GM21390 (cell line): ENCODE measurements at regions not wholly inside any gene's neighbourhood (a gene's known extent, or its start where the extent isn't known, plus 50 kb on each side); places are given as distances from the start of the nearest gene placed in this dataset.

ENCODE experiments used
- ATAC-seq: cut with Tn5 transposase; IDR thresholded peaks from one replicate; pipeline ENCODE4 v1.9.1; 2021; ENCODE audit not compliant: unreplicated experiment

- no peak for ATAC-seq
These were observed 59.1 kb upstream of the PPP2R2D start for GRCh38 chr10:131841661-131842139.

GRCh38 chr10:131842351-131843088 lies 58.3 kb upstream of the PPP2R2D start:
- ATAC-seq, result no peak

- no peak for ATAC-seq
These were observed 57.7 kb upstream of the PPP2R2D start for GRCh38 chr10:131843089-131843595.

- ATAC-seq, result no peak
These were observed 56.9 kb upstream of the PPP2R2D start for GRCh38 chr10:131843881-131844284.

- no peak for ATAC-seq
These were observed 56.2 kb upstream of the PPP2R2D start for GRCh38 chr10:131844529-131845084.

- ATAC-seq, result no peak
These were observed 55.1 kb upstream of the PPP2R2D start for GRCh38 chr10:131845505-131846239.

- ATAC-seq, result no peak
These were observed 54.3 kb upstream of the PPP2R2D start for GRCh38 chr10:131846240-131847101.

GRCh38 chr10:131847241-131847783 lies 53.5 kb upstream of the PPP2R2D start:
- ATAC-seq, result no peak

- no peak for ATAC-seq
These were observed 52.5 kb upstream of the PPP2R2D start for GRCh38 chr10:131848296-131848695.

- no peak for ATAC-seq
These were observed 51.8 kb upstream of the PPP2R2D start for GRCh38 chr10:131848741-131849590.

GRCh38 chr10:131849591-131850382 lies 51.0 kb upstream of the PPP2R2D start:
- ATAC-seq, result no peak

GRCh38 chr10:131850383-131850870 lies 50.4 kb upstream of the PPP2R2D start:
- no peak for ATAC-seq
